Neural cell (in vitro differentiated cells): ENCODE measurements at regions not wholly inside any gene's neighbourhood (a gene's known extent, or its start where the extent isn't known, plus 50 kb on each side); places are given as distances from the start of the nearest gene placed in this dataset.

Source experiments
- H2AFZ ChIP-seq: fragments of 200-600, 300-800 bp; sonication (generic), shearing (Covaris generic); 2 replicates; pipeline ENCODE4 v1.6.0; 2014; ENCODE audit warnings: low read depth, mild to moderate bottlenecking, antibody characterized with exemption, low read length, moderate library complexity
- H3F3A ChIP-seq: fragments of 200-600 bp; shearing (Covaris generic); 2 replicates; pipeline ENCODE4 v1.6.1; 2016; ENCODE audit warnings: mild to moderate bottlenecking, moderate library complexity, mixed read lengths, antibody characterized with exemption, low read length; ENCODE audit not compliant: insufficient read depth, poor library complexity, severe bottlenecking
- H3K27ac ChIP-seq: fragments of 200-600, 300-800 bp; sonication (generic), shearing (Covaris generic); 2 replicates; pipeline ENCODE4 v1.5.1; 2014; ENCODE audit warnings: mild to moderate bottlenecking, low read length, moderate library complexity
- H3K27me3 ChIP-seq: fragments of 300-800, 200-600 bp; sonication (generic), shearing (Covaris generic); 2 replicates; pipeline ENCODE4 v1.6.0; 2014; ENCODE audit warnings: mild to moderate bottlenecking, low read depth, low read length, moderate library complexity; ENCODE audit not compliant: insufficient read depth
- H3K36me3 ChIP-seq: fragments of 300-800, 200-600 bp; sonication (generic), shearing (Covaris generic); 2 replicates; pipeline ENCODE4 v1.5.1; 2014; ENCODE audit warnings: mild to moderate bottlenecking, antibody characterized with exemption, low read length, moderate library complexity; ENCODE audit not compliant: insufficient read depth
- H3K4me2 ChIP-seq: fragments of 300-800, 200-600 bp; sonication (generic), shearing (Covaris generic); 2 replicates; pipeline ENCODE4 v1.6.0; 2014; ENCODE audit warnings: mild to moderate bottlenecking, low read length
- H3K4me3 ChIP-seq: fragments of 300-800, 200-600 bp; sonication (generic), shearing (Covaris generic); 2 replicates; pipeline ENCODE4 v1.5.1; 2014; ENCODE audit warnings: mild to moderate bottlenecking, low read length, moderate library complexity
- H3K79me2 ChIP-seq: fragments of 200-600 bp; shearing (Covaris generic); replicated peaks from 2 replicates; pipeline ENCODE4 v1.6.0; 2014; ENCODE audit warnings: mild to moderate bottlenecking, low read length, moderate library complexity; ENCODE audit not compliant: insufficient read depth
- H3K9ac ChIP-seq: fragments of 300-800, 200-600 bp; sonication (generic), shearing (Covaris generic); 2 replicates; pipeline ENCODE4 v1.6.1; 2016; ENCODE audit warnings: mild to moderate bottlenecking, low read length, mixed read lengths
- H3K9me2 ChIP-seq: fragments of 200-600 bp; shearing (Covaris generic); 2 replicates; pipeline ENCODE4 v1.6.1; 2016; ENCODE audit warnings: mild to moderate bottlenecking, low read length, mixed read lengths; ENCODE audit not compliant: insufficient read depth
- H3K9me3 ChIP-seq: fragments of 200-600, 300-800 bp; sonication (generic), shearing (Covaris generic); 2 replicates; pipeline ENCODE4 v1.6.1; 2016; ENCODE audit warnings: mild to moderate bottlenecking, mixed run types, low read length, moderate library complexity, mixed read lengths
- H4K20me1 ChIP-seq: fragments of 200-600 bp; shearing (Covaris generic); 2 replicates; pipeline ENCODE4 v1.6.1; 2016; ENCODE audit warnings: mild to moderate bottlenecking, mixed run types; ENCODE audit not compliant: insufficient read depth
- EP300 ChIP-seq: fragments of 450-650 bp; conservative IDR thresholded peaks from 2 replicates; pipeline ENCODE4 v1.6.1; 2014; ENCODE audit warnings: antibody characterized with exemption, mild to moderate bottlenecking, moderate library complexity; ENCODE audit not compliant: poor library complexity, severe bottlenecking
- EZH2 ChIP-seq: fragments of 200-600, 300-800 bp; shearing (Covaris generic), sonication (generic); IDR thresholded peaks from 2 replicates; pipeline ENCODE4 v1.6.1; 2014; ENCODE audit warnings: antibody characterized with exemption, low read length, borderline replicate concordance, mild to moderate bottlenecking; ENCODE audit not compliant: insufficient read depth, poor library complexity, severe bottlenecking
- MXI1 ChIP-seq: fragments of 450-650 bp; conservative IDR thresholded peaks from 2 replicates; pipeline ENCODE4 v1.6.1; 2014; ENCODE audit warnings: antibody characterized with exemption, mild to moderate bottlenecking; ENCODE audit not compliant: poor library complexity, severe bottlenecking
- POLR2AphosphoS5 ChIP-seq: IDR thresholded peaks from 2 replicates; pipeline ENCODE4 v1.6.1; 2012
- RAD21 ChIP-seq: fragments of 450-650 bp; conservative IDR thresholded peaks from 2 replicates; pipeline ENCODE4 v1.6.1; 2014; ENCODE audit warnings: antibody characterized with exemption, mild to moderate bottlenecking, moderate library complexity
- REST ChIP-seq: IDR thresholded peaks from 2 replicates; pipeline ENCODE4 v1.6.1; 2012; ENCODE audit warnings: borderline replicate concordance
- SMC3 ChIP-seq: fragments of 450-650 bp; conservative IDR thresholded peaks from 2 replicates; pipeline ENCODE4 v1.6.1; 2014; ENCODE audit warnings: antibody characterized with exemption, mild to moderate bottlenecking, moderate library complexity; ENCODE audit not compliant: poor library complexity
- TAF1 ChIP-seq: IDR thresholded peaks from 2 replicates; pipeline ENCODE4 v1.6.1; 2012; ENCODE audit warnings: low read depth
- TF ChIP-seq, protein P1 (sequence below): fragments of 450-650 bp; IDR thresholded peaks from 2 replicates; pipeline ENCODE4 v1.5.1; 2014; ENCODE audit warnings: antibody characterized with exemption, mild to moderate bottlenecking, moderate library complexity; ENCODE audit not compliant: poor library complexity, severe bottlenecking

DNA sequence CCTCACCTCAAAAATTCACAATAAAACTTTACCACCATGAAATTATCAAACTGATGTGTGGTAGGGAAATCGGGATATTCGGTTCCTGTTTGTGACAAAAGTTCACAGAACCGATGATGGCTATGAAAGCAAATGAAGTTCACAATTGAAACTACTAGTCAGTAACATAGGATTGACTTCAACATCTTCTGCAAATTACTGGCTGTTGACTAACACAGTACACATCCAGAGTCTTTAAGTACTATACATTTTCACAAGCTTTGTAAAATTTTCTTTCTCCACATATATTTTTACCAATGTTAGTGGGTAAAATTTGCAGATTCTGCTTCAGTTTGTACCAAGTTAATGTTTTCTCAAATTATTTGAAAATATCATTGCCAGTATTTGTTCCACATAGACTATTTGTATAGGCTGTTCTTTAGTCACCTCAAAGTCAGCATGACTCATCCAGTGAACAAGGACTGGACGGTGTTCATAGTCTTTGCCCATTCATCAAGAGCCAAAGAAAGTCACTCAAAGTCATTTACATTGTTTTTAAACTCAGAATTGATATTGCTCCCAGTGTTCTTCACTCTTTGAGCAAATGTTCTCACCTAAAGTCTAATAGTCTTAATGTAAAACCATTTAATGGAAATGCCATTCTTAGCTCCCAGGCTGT lies 213.4 kb downstream of the USP25 start:
- Histone ChIP-seq H3K9me3 (no peaks in the 10 kb centered on the region), H3K9me2 (no peaks in the 10 kb centered on the region), H3K27ac (no peak overlapping the region), H3K79me2 (no peaks in the 10 kb centered on the region), H3K36me3 (no peaks in the 10 kb centered on the region), H3K4me3 (no peak overlapping the region), H3K9ac (no peak overlapping the region), H3K4me2 (no peak overlapping the region), H4K20me1 (no peaks in the 10 kb centered on the region), H3K27me3 (no peaks in the 10 kb centered on the region), H2AFZ (no peak overlapping the region), H3F3A (no peaks in the 10 kb centered on the region)
- no peak for TF ChIP-seq EZH2
- TF ChIP-seq MXI1, result no peak
- no peak for TF ChIP-seq POLR2AphosphoS5
- TF ChIP-seq REST, result no peak
- TF ChIP-seq RAD21, result no peak
- TF ChIP-seq TAF1, result no peak
- TF ChIP-seq EP300, result no peak
- TF ChIP-seq, protein P1, sequence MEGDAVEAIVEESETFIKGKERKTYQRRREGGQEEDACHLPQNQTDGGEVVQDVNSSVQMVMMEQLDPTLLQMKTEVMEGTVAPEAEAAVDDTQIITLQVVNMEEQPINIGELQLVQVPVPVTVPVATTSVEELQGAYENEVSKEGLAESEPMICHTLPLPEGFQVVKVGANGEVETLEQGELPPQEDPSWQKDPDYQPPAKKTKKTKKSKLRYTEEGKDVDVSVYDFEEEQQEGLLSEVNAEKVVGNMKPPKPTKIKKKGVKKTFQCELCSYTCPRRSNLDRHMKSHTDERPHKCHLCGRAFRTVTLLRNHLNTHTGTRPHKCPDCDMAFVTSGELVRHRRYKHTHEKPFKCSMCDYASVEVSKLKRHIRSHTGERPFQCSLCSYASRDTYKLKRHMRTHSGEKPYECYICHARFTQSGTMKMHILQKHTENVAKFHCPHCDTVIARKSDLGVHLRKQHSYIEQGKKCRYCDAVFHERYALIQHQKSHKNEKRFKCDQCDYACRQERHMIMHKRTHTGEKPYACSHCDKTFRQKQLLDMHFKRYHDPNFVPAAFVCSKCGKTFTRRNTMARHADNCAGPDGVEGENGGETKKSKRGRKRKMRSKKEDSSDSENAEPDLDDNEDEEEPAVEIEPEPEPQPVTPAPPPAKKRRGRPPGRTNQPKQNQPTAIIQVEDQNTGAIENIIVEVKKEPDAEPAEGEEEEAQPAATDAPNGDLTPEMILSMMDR, result no peak
- no peak for TF ChIP-seq SMC3

DNA sequence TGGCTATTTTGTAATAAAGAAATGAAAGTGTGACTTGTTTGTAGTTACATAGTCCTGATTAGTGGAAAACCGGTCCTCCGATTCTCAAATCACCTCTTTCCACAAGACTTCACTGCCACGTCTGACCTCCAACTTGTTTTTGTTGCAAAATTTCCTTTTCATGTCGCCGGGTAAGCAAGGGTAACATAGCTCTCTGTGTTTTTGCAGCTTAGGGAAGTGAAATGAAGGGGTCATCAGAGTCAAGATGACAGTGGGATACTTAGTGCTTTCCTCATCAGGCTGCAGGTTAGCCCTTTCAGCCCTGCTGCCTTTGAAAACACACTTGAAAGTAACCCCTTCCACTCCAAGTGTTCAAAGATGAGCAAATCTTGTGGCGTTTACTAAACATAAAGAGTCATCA lies 217.9 kb downstream of the USP25 start:
- no peaks in the 10 kb centered on the region for H3K9me2 ChIP-seq
- H3K9ac ChIP-seq, result no peak overlapping the region
- no peak overlapping the region for H2AFZ ChIP-seq
- H3K4me2 ChIP-seq, result no peak overlapping the region
- no peaks in the 10 kb centered on the region for H3K79me2 ChIP-seq
- no peaks in the 10 kb centered on the region for H3K9me3 ChIP-seq
- TF ChIP-seq REST (no peak), POLR2AphosphoS5 (no peak), EP300 (no peak), SMC3 (no peak), MXI1 (no peak), TAF1 (no peak), RAD21 (no peak), EZH2 (no peak)
- TF ChIP-seq, protein P1, result no peak
- no peaks in the 10 kb centered on the region for H4K20me1 ChIP-seq
- H3K4me3 ChIP-seq, result no peak overlapping the region
- no peaks in the 10 kb centered on the region for H3F3A ChIP-seq
- H3K36me3 ChIP-seq, result no peaks in the 10 kb centered on the region
- no peak overlapping the region for H3K27ac ChIP-seq
- H3K27me3 ChIP-seq, result no peaks in the 10 kb centered on the region
